Immature natural killer cell (primary cell): ENCODE measurements at regions not wholly inside any gene's neighbourhood (a gene's known extent, or its start where the extent isn't known, plus 50 kb on each side); places are given as distances from the start of the nearest gene placed in this dataset.
A peak's percentile ranks its signal among the peaks of the same experiment; 100 is the strongest.

Experiments
- DNase-seq, 3 donors: peaks; one replicate each; pipeline ENCODE4 v3.0.0; 2022; ENCODE audit warnings: mixed read lengths in 1 of 3
- H3K27ac Mint-ChIP-seq, 6 donors: one replicate each; pipeline ENCODE4 v1.8.0; 2020; ENCODE audit warnings: mixed read lengths in 6 of 6, mild to moderate bottlenecking in 5 of 6, inconsistent platforms in 4 of 6, moderate library complexity in 3 of 6
- H3K27me3 Mint-ChIP-seq, 3 donors: one replicate each; pipeline ENCODE4 v1.8.0; 2020 to 2021; ENCODE audit warnings: low read depth in 3 of 3, mild to moderate bottlenecking in 3 of 3, mixed read lengths in 3 of 3, moderate library complexity in 3 of 3, inconsistent platforms in 1 of 3
- H3K36me3 Mint-ChIP-seq, 3 donors: one replicate each; pipeline ENCODE4 v1.8.0; 2020; ENCODE audit warnings: mixed read lengths in 3 of 3, inconsistent platforms in 2 of 3, mild to moderate bottlenecking in 2 of 3
- H3K4me1 Mint-ChIP-seq, 2 donors: one replicate each; pipeline ENCODE4 v1.8.0; 2020; ENCODE audit warnings: inconsistent platforms in 2 of 2, mild to moderate bottlenecking in 2 of 2, mixed read lengths in 2 of 2, moderate library complexity in 1 of 2
- H3K4me3 Mint-ChIP-seq, 5 donors: one replicate each; pipeline ENCODE4 v1.8.0; 2020; ENCODE audit warnings: mild to moderate bottlenecking in 5 of 5, mixed read lengths in 5 of 5, inconsistent platforms in 3 of 5, moderate library complexity in 3 of 5
- H3K9me3 Mint-ChIP-seq, 6 donors: one replicate each; pipeline ENCODE4 v1.8.0; 2020; ENCODE audit warnings: mild to moderate bottlenecking in 6 of 6, mixed read lengths in 6 of 6, inconsistent platforms in 4 of 6, moderate library complexity in 3 of 6

- Mint-ChIP-seq H3K4me3 (no peak overlapping the region), H3K9me3 (no peaks in the 10 kb centered on the region), H3K4me1 (peaks cover 11 to 13% of the 10 kb centered on the region in 2 donors), H3K36me3 (no peaks in the 10 kb centered on the region), H3K27me3 (peaks cover 8 to 15% (median 13%) of the 10 kb centered on the region in 3 donors), H3K27ac (no peak overlapping the region)
- DNase-seq = no peak
These were observed 285.9 kb downstream of the MTX2 start for GRCh38 chr2:176555112-176555511.

- Mint-ChIP-seq H3K4me1 (peaks cover 11 to 13% of the 10 kb centered on the region in 2 donors), H3K36me3 (no peaks in the 10 kb centered on the region), H3K4me3 (no peak overlapping the region), H3K9me3 (no peaks in the 10 kb centered on the region), H3K27ac (no peak overlapping the region), H3K27me3 (peaks cover 8 to 18% (median 13%) of the 10 kb centered on the region in 3 donors)
- no peak for DNase-seq
These were observed 286.5 kb downstream of the MTX2 start for GRCh38 chr2:176555781-176556180.

DNA sequence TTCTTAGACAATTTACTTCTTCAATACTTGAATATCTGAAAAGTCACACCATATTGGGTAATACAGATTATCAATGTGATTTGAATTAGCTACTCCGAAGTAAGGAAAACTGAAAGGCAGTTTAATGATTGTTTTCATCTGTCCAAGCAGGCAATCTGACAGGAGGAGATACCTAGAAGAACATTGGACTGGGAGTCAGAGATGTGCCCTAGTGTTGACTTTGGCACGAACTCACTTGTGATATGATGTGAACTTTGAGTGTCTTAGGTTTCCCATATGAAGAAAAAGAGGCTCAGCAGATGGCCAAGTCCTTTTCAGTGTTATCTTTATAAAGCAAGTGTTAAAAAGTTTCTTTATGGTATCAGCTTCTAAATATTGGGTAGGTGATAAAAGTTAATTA lies 287.1 kb downstream of the MTX2 start:
- no peak overlapping the region for H3K4me3 Mint-ChIP-seq
- H3K4me1 Mint-ChIP-seq = peaks cover 11 to 13% of the 10 kb centered on the region in 2 donors
- no peaks in the 10 kb centered on the region for H3K9me3 Mint-ChIP-seq
- no peak overlapping the region for H3K27ac Mint-ChIP-seq
- peaks cover 8 to 19% (median 13%) of the 10 kb centered on the region in 3 donors for H3K27me3 Mint-ChIP-seq
- H3K36me3 Mint-ChIP-seq = no peaks in the 10 kb centered on the region
- no peak for DNase-seq

DNA sequence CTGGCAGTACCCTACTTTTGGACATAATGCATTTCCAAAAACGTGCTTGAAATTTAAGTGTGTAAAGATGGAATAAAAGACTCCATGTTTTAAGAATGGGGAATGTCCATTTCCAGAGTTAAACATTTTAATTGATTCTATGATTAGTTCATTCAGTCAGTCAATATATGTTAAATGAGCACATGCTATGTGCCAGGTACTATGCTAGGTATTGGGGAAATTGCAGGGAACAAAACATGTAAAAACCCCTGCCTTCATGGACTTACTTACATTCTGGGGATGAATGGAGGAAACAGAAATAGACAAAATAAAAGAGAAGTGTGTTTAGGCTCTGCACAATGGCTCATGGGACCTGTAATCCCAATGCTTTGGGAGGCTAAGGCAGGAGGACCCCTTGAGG lies 288.6 kb downstream of the MTX2 start:
- H3K27me3 Mint-ChIP-seq = peaks cover 8 to 24% (median 9%) of the 10 kb centered on the region in 3 donors
- no peaks in the 10 kb centered on the region for H3K9me3 Mint-ChIP-seq
- H3K27ac Mint-ChIP-seq = no peak overlapping the region
- DNase-seq = no peak
- peaks cover 11 to 13% of the 10 kb centered on the region in 2 donors for H3K4me1 Mint-ChIP-seq
- no peak overlapping the region for H3K4me3 Mint-ChIP-seq
- no peaks in the 10 kb centered on the region for H3K36me3 Mint-ChIP-seq

DNA sequence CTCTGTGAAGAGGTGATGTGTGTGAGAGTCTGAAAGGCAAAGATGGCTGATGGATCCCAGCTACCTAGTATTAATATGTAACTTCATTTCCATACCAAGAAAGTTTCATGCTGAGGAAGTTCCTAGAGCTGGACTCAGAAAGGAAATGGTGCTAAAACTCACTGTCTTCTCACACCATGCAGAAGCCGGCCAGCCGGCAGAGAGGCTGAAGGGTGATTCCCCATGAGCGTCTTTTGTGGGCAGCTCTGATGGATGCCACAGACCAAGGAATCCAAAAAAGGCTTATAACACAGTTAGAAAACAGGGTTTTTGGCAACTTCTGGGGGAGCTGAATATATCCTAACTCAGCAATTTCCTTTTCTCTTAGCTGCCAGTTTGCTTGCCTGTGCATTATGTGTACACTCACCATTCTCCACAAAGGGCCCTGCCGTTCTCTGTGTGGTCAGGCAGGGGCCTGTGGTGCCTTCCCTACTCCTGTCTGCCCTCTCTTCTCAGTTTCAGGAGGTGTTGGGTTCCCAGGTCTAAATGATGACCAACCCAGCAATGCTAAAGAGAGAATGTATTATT lies 289.4 kb downstream of the MTX2 start:
- H3K36me3 Mint-ChIP-seq = no peaks in the 10 kb centered on the region
- H3K27me3 Mint-ChIP-seq = peaks cover 8 to 26% (median 9%) of the 10 kb centered on the region in 3 donors
- no peak overlapping the region for H3K4me3 Mint-ChIP-seq
- peaks cover 9 to 11% of the 10 kb centered on the region in 2 donors for H3K4me1 Mint-ChIP-seq
- peak in 1 of 3 donors; percentile 3 for DNase-seq
- H3K9me3 Mint-ChIP-seq = peaks cover 0 to 1% (median 0%) of the 10 kb centered on the region in 6 donors
- H3K27ac Mint-ChIP-seq = no peak overlapping the region

- Mint-ChIP-seq H3K4me3 (no peak overlapping the region), H3K27me3 (peaks cover 4 to 24% (median 4%) of the 10 kb centered on the region in 3 donors), H3K27ac (no peak overlapping the region), H3K9me3 (peaks cover 0 to 1% (median 0%) of the 10 kb centered on the region in 6 donors), H3K36me3 (no peaks in the 10 kb centered on the region), H3K4me1 (no peaks in the 10 kb centered on the region)
- DNase-seq = no peak
These were observed 291.1 kb downstream of the MTX2 start for GRCh38 chr2:176560296-176560695.

DNA sequence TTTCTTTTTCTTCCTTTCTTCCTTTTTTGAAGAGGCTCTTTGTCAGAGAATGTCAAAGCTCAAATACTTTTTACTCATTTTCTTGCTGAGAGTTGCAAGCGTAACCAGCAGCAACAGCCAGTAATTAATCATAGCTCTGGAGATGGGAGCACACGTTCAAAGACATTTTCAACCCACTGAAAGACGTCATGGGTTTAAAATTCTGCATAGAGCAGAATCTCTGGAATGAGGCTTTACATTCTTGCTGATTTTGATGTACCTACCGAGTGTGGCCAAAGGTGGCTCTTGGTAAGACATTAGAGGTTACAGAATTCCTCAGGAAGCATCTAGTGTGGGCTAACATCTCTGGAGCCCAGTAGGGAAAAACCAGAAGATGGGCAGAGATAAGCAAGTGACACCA lies 292.5 kb downstream of the MTX2 start:
- no peak overlapping the region for H3K27ac Mint-ChIP-seq
- peaks cover 0 to 1% (median 0%) of the 10 kb centered on the region in 6 donors for H3K9me3 Mint-ChIP-seq
- no peak overlapping the region for H3K4me3 Mint-ChIP-seq
- no peaks in the 10 kb centered on the region for H3K36me3 Mint-ChIP-seq
- no peaks in the 10 kb centered on the region for H3K4me1 Mint-ChIP-seq
- no peak for DNase-seq
- peaks cover 2 to 20% (median 5%) of the 10 kb centered on the region in 3 donors for H3K27me3 Mint-ChIP-seq

DNA sequence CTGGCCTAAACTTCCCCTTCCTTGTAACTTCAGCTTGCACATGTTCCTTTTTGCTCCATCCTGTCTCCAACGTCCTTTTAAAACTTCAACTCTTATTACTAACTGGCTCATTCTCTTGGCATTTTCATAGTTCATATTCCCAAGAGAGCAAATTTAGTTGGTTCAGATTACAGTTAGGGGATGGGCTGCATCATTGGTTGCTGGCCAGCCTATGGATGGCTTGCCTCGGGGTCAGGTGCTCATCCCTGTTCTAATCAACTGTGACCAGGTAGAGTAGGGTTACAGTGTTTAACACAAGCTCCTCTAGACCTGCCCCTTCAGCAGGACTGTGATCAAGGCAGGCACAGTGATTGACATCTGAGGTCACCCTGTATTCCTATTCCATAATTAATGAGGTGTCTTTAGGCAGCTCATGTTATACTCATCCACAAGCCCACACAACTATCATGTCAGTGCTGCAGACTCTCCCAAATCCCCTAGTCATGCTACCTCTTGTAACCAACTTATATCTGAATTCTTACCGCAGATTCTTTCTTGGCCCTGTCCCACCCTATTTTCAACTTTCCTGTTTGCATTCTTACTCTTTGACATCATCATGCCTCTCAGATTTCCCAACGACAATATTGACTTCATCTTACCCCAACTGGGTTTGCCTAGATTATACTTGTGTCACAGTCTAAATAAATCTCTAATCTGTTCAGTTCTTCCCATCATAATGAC lies 293.3 kb downstream of the MTX2 start:
- Mint-ChIP-seq H3K4me3 (no peak overlapping the region), H3K4me1 (no peaks in the 10 kb centered on the region), H3K27ac (no peak overlapping the region), H3K36me3 (no peaks in the 10 kb centered on the region), H3K27me3 (peaks cover 0 to 17% (median 2%) of the 10 kb centered on the region in 3 donors), H3K9me3 (peaks cover 0 to 1% (median 0%) of the 10 kb centered on the region in 6 donors)
- no peak for DNase-seq

DNA sequence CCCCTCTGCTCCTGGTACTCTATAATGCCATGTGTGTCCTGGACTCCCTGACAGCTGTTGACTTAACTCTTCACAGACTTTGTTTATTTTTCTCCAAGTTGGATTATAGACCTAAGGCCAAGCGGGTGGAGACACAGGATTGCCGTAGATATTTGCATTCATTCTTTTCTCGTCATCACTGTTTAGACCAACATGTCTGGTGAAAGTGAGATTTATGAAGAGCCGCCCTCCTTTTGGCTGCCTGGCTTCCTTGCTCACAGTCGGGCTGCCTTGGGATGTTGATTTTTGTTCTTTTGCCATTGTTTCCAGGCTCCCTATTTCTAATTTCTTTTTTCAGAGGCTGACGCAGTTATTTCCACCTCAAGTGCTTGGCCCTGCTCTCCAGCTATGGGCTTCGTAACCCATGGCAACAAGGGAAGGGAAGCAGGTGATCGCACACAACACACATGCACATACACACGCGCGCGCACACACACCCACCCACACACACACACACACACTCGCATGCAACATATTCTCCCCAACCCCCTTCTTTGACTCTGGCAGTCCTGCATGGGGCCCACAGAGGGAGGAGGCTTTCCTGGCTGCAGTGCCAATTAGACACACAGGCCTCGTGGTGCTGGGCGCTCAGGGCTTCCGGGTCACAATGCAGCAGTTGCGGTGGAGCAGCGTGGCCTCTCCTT lies 296.5 kb downstream of the MTX2 start:
- H3K27ac Mint-ChIP-seq = no peak overlapping the region
- H3K27me3 Mint-ChIP-seq = peaks cover 0 to 11% (median 4%) of the 10 kb centered on the region in 3 donors
- H3K4me3 Mint-ChIP-seq = no peak overlapping the region

DNA sequence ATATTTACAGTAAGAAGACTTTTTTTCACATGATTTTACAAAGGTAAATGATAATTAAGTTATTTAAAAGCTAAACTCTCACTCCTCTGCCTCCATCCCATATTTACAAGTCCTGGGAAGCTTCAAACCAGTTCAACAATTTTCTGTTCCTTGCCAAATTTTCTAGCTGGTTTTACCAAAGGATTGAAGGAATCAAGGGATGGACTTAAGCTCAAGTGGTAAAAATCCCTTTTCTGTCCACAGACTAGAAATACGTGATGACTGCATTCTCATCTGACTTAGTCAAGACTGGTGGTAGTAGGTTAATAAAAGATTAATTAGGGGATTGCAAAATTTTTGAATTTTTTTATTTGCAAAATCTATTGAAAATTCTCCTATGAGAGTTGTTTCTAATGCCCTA lies 297.3 kb downstream of the MTX2 start:
- no peak for DNase-seq
- Mint-ChIP-seq H3K4me1 (no peaks in the 10 kb centered on the region), H3K36me3 (no peaks in the 10 kb centered on the region), H3K9me3 (peaks cover 0 to 1% (median 0%) of the 10 kb centered on the region in 6 donors), H3K27ac (no peak overlapping the region), H3K4me3 (no peak overlapping the region), H3K27me3 (peaks cover 0 to 11% (median 4%) of the 10 kb centered on the region in 3 donors)

More for the DNA sequence above, 296.5 kb downstream of the MTX2 start:
- peaks cover 0 to 1% (median 0%) of the 10 kb centered on the region in 6 donors for H3K9me3 Mint-ChIP-seq
- H3K36me3 Mint-ChIP-seq = no peaks in the 10 kb centered on the region
- H3K4me1 Mint-ChIP-seq = no peaks in the 10 kb centered on the region
- DNase-seq = no peak

DNA sequence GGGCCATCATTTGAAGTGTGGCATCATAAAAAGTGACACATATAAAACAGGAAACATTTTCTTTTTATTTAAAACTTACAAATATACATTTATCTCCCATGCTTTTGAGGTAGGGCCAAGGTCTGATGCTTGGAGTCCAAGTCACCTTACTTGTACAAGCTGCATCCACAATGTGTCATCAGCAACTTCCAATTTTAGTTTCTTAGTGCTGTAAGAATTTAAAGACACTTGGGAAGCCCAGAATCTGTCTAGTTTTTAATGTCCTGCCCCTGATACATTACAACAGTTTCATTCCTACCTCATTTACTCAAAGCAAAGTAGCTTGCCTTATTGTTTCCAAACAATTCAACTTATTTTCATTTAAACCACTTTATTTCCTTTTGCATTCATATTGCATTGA lies 297.7 kb downstream of the MTX2 start:
- Mint-ChIP-seq H3K4me3 (no peak overlapping the region), H3K36me3 (no peaks in the 10 kb centered on the region), H3K27me3 (peaks cover 0 to 13% (median 4%) of the 10 kb centered on the region in 3 donors), H3K4me1 (no peaks in the 10 kb centered on the region), H3K27ac (no peak overlapping the region), H3K9me3 (peaks cover 0 to 1% (median 0%) of the 10 kb centered on the region in 6 donors)
- DNase-seq = no peak

- no peaks in the 10 kb centered on the region for H3K4me1 Mint-ChIP-seq
- no peaks in the 10 kb centered on the region for H3K36me3 Mint-ChIP-seq
- no peak overlapping the region for H3K4me3 Mint-ChIP-seq
- peaks cover 0 to 1% (median 0%) of the 10 kb centered on the region in 6 donors for H3K9me3 Mint-ChIP-seq
- no peak overlapping the region for H3K27ac Mint-ChIP-seq
- no peak for DNase-seq
- H3K27me3 Mint-ChIP-seq = peaks cover 0 to 11% (median 4%) of the 10 kb centered on the region in 3 donors
These were observed 298.1 kb downstream of the MTX2 start for GRCh38 chr2:176567361-176567760.

- Mint-ChIP-seq H3K9me3 (no peaks in the 10 kb centered on the region), H3K4me3 (no peak overlapping the region), H3K27me3 (peaks cover 2 to 7% (median 4%) of the 10 kb centered on the region in 3 donors), H3K36me3 (no peaks in the 10 kb centered on the region), H3K27ac (no peak overlapping the region), H3K4me1 (no peaks in the 10 kb centered on the region)
- no peak for DNase-seq
These were observed 300.3 kb downstream of the MTX2 start for GRCh38 chr2:176569574-176569973.
